ENCODE measurements at regions not wholly inside any gene's neighbourhood (a gene's known extent, or its start where the extent isn't known, plus 50 kb on each side); places are given as distances from the start of the nearest gene placed in this dataset.
"Not testable (repeated sequence)": the region's sequence is repeated elsewhere in the genome, so short reads cannot be mapped to it uniquely, and the experiment has no call there.

DNA sequence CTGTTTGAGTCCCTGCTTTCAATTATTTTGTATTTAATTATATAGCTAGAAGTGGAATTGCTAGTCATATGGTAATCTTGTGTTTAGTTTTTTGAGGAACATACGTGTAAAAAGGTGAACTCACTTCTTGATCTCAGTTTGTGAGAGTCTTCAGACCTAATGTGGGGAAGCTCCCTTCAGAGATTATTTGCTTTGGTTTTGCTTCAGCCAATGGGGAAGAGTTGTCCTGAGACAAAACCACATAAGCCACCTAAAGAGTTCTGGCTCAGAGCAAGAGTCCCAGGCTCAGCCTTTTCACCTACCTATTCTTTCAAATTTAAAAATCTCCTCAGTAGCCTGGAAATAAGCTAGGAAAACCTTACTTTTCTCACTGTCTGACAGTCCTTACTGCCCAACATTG is 138.4 kb downstream of the UCK2 start:
- DNase-seq = no peak

DNA sequence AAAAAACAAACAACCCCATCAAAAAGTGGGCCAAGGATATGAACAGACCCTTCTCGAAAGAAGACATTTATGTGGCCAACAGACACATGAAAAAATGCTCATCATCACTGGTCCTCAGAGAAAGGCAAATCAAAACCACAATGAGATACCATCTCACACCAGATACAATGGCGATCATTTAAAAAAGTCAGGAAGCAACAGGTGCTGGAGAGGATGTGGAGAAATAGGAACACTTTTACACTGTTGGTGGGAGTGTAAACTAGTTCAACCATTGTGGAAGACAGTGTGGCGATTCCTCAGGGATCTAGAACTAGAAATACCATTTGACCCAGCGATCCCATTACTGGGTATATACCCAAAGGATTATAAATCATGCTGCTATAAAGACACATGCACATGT is 142.0 kb downstream of the UCK2 start:
- DNase-seq = not testable (repeated sequence)

DNA sequence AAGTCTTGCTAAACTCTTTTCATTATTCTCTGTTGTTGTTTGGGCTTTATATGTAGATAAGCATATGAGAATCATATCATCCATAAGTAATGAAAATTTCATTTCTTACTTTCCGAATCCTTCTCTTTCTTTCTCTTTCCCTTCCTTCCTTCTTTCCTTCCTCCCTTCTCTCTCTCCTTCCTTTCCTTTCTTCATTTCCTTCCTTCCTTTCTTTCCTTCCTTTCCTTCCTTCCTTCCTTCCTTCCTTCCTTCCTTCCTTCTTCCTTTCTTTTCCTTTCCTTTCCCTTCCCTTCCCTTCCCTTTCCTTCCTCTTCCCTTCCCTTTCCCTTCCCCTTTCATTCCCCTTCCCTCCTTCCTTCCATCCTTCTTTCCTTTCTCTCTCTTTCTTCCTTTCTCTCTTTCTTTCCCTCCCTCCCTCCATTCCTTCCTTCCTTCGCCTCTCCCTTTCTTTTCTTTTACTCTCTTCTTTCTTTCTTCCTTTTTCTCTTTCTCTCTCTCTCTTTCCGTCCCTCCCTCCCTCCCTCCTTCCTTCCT is 147.3 kb downstream of the UCK2 start:
- no peak for DNase-seq

DNA sequence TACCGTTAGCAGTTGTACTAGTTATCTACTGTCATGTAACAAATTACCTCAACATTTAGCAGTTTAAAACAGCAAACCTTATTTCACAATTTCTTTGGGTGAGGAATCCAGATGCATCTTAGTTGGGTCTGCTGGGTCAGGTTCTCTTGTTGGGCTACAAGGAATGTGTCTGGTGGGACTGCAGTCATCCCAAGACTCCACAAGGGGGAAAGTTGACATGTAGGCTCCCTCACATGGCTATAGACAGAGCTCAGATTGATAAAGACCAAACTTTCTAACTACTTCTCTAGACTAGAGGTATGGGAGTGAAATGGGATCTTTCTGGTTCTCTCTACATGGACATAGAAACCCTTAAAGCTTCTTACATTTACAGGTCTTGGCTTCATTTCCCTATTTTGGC is 160.9 kb downstream of the UCK2 start:
- DNase-seq = no peak

DNA sequence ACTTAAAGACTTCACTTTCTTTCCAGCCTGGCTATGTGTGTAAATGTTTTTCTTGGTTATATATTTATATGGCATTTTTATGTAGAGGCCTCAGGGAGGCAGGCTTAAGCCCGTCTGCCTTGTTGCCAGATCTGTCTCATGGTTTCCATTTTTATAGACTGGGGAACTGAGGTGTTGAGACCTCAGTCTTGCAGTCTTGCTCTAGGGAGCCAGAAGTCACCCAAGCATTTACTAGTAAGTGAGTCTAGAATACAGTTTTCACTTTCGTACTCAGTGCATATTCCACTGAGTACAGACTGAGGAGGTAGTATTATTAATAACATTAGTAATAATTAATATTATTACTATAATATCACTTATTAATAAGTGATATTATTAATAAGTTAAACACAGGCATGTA is 161.4 kb downstream of the UCK2 start:
- DNase-seq = no peak

DNA sequence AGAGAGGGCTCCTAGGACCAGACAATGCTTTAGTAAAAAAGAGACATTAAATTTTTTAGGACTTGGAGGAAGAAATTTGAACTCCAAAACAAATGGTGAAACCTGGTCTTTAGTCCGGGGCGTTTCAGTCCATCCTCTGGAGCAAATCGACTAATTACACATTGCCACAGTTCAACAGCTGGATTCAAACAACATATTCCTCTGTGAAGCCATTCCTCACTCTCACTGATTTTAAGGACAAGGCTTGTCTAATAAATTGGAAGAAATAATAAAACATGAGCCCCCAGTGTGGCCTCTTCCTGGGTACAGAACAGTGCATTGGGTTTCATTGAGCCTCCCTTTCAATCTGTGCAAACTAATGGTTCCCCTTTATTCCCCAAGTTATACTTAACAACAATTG is 165.1 kb downstream of the UCK2 start:
- DNase-seq = no peak

DNA sequence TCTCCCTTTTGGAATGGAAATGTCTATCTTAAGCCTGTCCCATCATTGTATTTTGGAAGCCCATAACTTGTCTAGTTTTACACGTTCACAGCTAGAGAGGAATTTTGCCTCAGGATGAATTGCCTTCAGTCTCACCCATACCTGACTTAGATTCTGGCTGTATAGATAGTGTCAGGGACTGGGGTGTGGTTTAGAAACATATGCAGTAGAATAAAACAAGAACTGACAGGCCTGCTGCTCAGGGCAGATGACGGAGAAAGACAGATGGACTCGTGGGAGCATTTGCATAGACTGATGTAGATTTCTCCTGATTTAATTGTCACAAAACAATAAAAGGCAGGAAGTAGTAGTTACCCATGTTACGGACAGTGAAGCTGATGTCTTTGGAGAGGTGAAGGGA is 166.7 kb downstream of the UCK2 start:
- no peak for DNase-seq

DNA sequence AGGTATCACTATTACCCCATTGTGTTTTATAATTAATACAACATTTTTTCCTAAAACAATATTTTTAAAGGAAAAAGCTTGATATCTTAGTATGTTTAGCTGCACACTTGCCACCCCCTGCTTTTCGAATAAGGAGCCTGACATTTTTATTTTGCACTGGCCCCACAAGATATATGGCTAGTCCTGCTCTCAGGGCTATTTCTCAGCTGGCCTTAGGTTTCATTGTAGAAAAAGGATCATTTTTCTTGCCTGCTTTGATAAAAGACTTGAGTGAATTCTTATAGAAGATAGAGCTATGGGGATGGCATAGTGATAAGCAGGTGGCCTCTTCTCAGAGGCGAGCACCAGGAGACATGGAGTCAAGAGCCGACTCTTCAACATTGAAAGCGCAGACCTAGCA is 167.0 kb downstream of the FAM78B start:
- no peak for DNase-seq

DNA sequence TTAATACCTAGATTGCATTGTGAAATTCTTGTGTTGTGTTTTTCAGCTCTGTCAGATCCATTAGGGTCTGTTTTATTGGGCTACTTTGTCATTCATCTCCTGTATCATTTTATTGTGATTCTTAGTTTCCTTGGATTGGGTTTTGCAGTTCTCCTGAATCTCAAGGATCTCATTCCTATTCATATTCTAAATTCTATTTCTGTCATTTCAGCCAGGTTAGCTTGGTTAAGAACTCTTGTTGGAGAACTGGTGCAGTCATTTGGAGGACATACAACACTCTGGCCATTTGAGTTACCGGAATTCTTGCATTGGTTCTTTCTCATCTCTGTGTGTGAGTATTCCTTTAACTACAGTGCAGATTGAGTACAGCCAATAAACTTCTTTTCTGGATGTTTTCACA is 159.6 kb downstream of the FAM78B start:
- no peak for DNase-seq

DNA sequence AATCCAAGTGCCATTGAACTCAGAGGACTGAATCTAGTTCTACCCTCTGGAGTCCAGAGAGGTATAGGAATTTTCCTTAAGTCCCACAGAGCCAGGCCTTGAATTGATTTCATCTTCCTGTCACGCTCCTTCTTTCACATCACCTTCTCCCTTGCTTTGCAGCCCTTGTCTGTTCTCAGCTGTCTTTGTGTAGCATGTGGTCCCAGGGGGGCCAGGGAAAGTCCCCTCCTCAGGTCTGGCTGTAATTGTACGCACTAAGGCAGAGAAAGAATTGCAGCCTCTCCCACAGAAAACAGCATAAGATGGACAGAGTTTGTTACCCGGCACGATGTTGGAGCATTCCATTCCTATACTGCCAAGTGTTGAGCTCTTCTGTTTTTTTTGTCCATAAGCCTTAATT is 153.6 kb downstream of the FAM78B start:
- peak; percentile 12 for DNase-seq

DNA sequence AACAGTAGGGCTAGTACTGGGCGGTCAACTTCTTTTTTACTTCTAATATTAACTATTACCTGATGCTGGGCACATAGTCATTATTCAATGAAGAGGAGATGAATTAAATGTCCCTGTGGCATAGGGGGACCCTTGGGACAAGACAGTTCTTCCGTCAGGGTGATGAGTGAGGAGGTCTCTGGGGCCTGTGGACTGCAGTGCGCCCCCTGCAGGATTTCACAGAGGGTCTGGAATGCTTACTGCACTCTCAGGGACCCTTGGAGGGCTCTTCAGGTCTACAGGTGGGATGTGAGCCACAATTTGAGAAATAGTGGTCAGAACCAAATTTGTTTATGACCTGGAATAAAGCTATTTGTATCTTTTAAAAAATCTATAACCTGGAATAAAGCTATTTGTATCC is 149.4 kb downstream of the FAM78B start:
- no peak for DNase-seq
